Spleen (tissue), 7 donors: ENCODE measurements at regions not wholly inside any gene's neighbourhood (a gene's known extent, or its start where the extent isn't known, plus 50 kb on each side); places are given as distances from the start of the nearest gene placed in this dataset.

Experiments
- CTCF ChIP-seq, 11 experiments: fragments of 200-600 bp in 7 of 11; fragments of 450-650 bp in 4 of 11; sonication (generic) in 4 of 11; IDR thresholded peaks in 8 of 11; conservative IDR thresholded peaks in 3 of 11; 1 replicate in 7 of 11; 2 replicates in 4 of 11; pipeline versions ENCODE4 v1.4.0 to v1.8.0; 2016 to 2021; ENCODE audit warnings: antibody characterized with exemption in 11 of 11, inconsistent platforms in 4 of 11, mild to moderate bottlenecking in 1 of 11
- POLR2A ChIP-seq, 3 donors: fragments of 450-650 bp; IDR thresholded peaks; one replicate each; pipeline ENCODE4 v1.5.1; 2017; ENCODE audit warnings: antibody characterized with exemption in 3 of 3, mild to moderate bottlenecking in 1 of 3
- POLR2AphosphoS5 ChIP-seq, 3 donors: sonication (generic); formaldehyde crosslinking; IDR thresholded peaks; one replicate each; pipeline ENCODE4 v1.5.1; 2017; ENCODE audit warnings: antibody characterized with exemption in 3 of 3
- donor health status: DM: no; HTN: no; CAD: no; lungs with moderate emphysema.
- donor health status: DM: no; HTN: no; CAD: no.
- donor health status: DM: no; HTN: no; CAD: no.

- TF ChIP-seq CTCF (IDR thresholded peaks at IDR 0.05 in 8 of 11, conservative IDR thresholded peaks at IDR 0.05 in 3 of 11) (no peak), POLR2A (IDR thresholded peaks at IDR 0.05) (no peak), POLR2AphosphoS5 (IDR thresholded peaks at IDR 0.05) (no peak)
Observed at GRCh38 chr6:144722925-144723324, 437.8 kb downstream of the UTRN start.
